Esophagus (tissue), 2 donors: ENCODE measurements at regions not wholly inside any gene's neighbourhood (a gene's known extent, or its start where the extent isn't known, plus 50 kb on each side); places are given as distances from the start of the nearest gene placed in this dataset.

ENCODE experiments used
- H3K27ac ChIP-seq, 2 donors: one replicate each; pipeline ENCODE4 v1.5.1; 2013; ENCODE audit warnings: low read depth in 2 of 2, mild to moderate bottlenecking in 2 of 2, inconsistent platforms in 1 of 2, low read length in 1 of 2, moderate library complexity in 1 of 2
- H3K27me3 ChIP-seq, 2 donors: one replicate each; pipeline ENCODE4 v1.6.1; 2013; ENCODE audit warnings: low read length in 2 of 2, control low read depth in 1 of 2, mild to moderate bottlenecking in 1 of 2; ENCODE audit not compliant: insufficient read depth in 2 of 2, control insufficient read depth in 1 of 2
- H3K36me3 ChIP-seq, 2 donors: one replicate each; pipeline ENCODE4 v1.6.1; 2013; ENCODE audit warnings: low read length in 1 of 2; ENCODE audit not compliant: control insufficient read depth in 2 of 2, insufficient read depth in 2 of 2
- H3K4me1 ChIP-seq, 2 donors: one replicate each; pipeline ENCODE4 v1.6.1; 2013; ENCODE audit warnings: low read length in 1 of 2; ENCODE audit not compliant: control insufficient read depth in 2 of 2, insufficient read depth in 2 of 2
- H3K4me3 ChIP-seq, 2 donors: one replicate each; pipeline ENCODE4 v1.5.1; 2013; ENCODE audit warnings: low read length in 2 of 2, mild to moderate bottlenecking in 2 of 2, low read depth in 1 of 2, moderate library complexity in 1 of 2
- H3K9me3 ChIP-seq, 2 donors: one replicate each; pipeline ENCODE4 v1.6.1; 2013; ENCODE audit warnings: mild to moderate bottlenecking in 2 of 2, low read depth in 1 of 2, low read length in 1 of 2, moderate library complexity in 1 of 2; ENCODE audit not compliant: control insufficient read depth in 2 of 2, insufficient read depth in 1 of 2
- WGBS, 2 donors: extraction: QIAGEN DNeasy Blood & Tissue Kit; methylation state at CpG; one replicate each; pipeline ENCODE4 v1.1.7; 2013; 5-methylcytosine and 5-hydroxymethylcytosine counted together
- donor health status: healthy with polysubstance abuse.
- donor health status: Bipolar disorder and iron deficiency.

GRCh38 chr14:101383737-101384338 is 177.5 kb upstream of the DIO3 start:
- Histone ChIP-seq H3K27me3 (no peaks in the 10 kb centered on the region), H3K9me3 (no peaks in the 10 kb centered on the region), H3K27ac (no peak overlapping the region), H3K36me3 (no peaks in the 10 kb centered on the region), H3K4me1 (no peaks in the 10 kb centered on the region), H3K4me3 (no peak overlapping the region)
- WGBS, 2 donors, result 88 to 89% methylated on average over 2 of the region's 2 CpGs

GRCh38 chr14:101394374-101394773 is 166.9 kb upstream of the DIO3 start:
- no peaks in the 10 kb centered on the region for H3K27me3 ChIP-seq
- H3K4me3 ChIP-seq, result no peak overlapping the region
- no peak overlapping the region for H3K27ac ChIP-seq
- no peaks in the 10 kb centered on the region for H3K36me3 ChIP-seq
- WGBS, 2 donors, result 92% methylated on average over 9 of the region's 9 CpGs
- H3K9me3 ChIP-seq, result no peaks in the 10 kb centered on the region
- no peaks in the 10 kb centered on the region for H3K4me1 ChIP-seq

GRCh38 chr14:101395779-101396178 is 165.5 kb upstream of the DIO3 start:
- 87 to 92% methylated on average over 5 of the region's 5 CpGs for WGBS, 2 donors

GRCh38 chr14:101397206-101397605 is 164.1 kb upstream of the DIO3 start:
- 90 to 91% methylated on average over 12 of the region's 12 CpGs for WGBS, 2 donors
- Histone ChIP-seq H3K27me3 (no peaks in the 10 kb centered on the region), H3K27ac (no peak overlapping the region), H3K9me3 (no peaks in the 10 kb centered on the region), H3K4me3 (no peak overlapping the region), H3K4me1 (no peaks in the 10 kb centered on the region), H3K36me3 (no peaks in the 10 kb centered on the region)

More at GRCh38 chr14:101395779-101396178, 165.5 kb upstream of the DIO3 start:
- H3K27me3 ChIP-seq, result no peaks in the 10 kb centered on the region
- no peaks in the 10 kb centered on the region for H3K4me1 ChIP-seq
- H3K4me3 ChIP-seq, result no peak overlapping the region
- no peak overlapping the region for H3K27ac ChIP-seq
- H3K9me3 ChIP-seq, result no peaks in the 10 kb centered on the region
- H3K36me3 ChIP-seq, result no peaks in the 10 kb centered on the region

- WGBS, 2 donors, result 80 to 83% methylated on average over 14 of the region's 14 CpGs
- H3K9me3 ChIP-seq, result no peaks in the 10 kb centered on the region
- no peaks in the 10 kb centered on the region for H3K36me3 ChIP-seq
- no peak overlapping the region for H3K27ac ChIP-seq
- H3K4me3 ChIP-seq, result no peak overlapping the region
- H3K4me1 ChIP-seq, result no peaks in the 10 kb centered on the region
- H3K27me3 ChIP-seq, result no peaks in the 10 kb centered on the region
These were observed 163.3 kb upstream of the DIO3 start for GRCh38 chr14:101398011-101398410.

DNA sequence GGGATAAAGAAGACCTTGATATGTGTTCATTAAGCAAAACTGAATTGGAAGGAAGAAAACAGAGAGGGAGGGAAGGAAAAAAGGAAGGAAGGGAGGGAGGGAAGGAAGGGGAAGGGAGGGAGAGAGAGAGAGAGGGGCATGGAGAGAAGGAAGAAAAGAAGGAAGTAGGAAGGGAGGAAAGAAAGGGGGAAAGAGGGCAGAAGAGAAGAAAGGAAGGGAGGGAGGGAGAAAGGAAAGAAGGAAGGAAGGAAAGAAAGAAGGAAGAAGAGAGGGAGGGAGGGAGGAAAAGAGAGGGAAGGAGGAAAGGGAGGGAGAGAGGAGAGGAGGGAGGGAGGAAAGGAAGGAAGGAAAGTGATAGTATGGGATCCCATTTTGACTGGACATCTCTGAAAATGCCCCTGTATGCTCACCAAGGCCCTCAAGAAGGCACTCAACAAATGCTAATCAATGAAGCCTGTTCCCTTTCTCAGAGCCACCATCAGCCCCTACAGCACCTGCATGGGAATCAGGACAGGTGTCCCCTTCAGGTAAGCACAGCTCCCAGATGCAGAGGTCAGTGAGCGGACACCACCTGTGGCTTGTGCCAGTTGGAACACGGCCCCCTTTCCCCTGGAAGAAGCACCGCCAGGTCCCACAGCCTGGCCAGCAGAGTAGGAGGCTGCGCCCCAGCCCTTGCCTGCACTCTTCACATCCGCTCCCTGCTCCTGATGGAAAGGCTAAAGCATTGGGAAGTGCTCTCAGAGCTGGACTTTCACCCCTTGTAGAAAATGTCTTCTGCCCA is 161.4 kb upstream of the DIO3 start:
- WGBS, 2 donors, result 75 to 88% methylated on average over 5 of the region's 5 CpGs
- H3K9me3 ChIP-seq, result no peaks in the 10 kb centered on the region

DNA sequence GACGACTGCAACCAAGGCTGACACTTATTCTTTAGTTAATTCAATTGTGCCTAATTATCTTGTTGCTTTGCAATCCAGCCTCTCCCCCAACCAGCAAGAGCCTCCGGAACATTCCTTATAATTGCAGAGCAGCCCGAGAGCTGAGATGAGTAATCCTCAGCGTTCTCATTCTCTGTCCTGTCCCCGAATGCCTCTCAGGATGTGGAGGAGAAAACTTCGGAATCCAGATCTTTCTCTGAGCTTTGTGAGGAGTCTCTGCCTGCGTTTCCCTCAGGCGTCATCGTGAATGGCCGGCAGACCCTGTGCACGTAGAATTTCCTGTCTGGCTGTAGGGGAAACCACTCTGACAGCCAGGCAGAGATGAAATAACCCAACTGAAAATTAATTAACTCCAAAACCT is 160.5 kb upstream of the DIO3 start:
- no peaks in the 10 kb centered on the region for H3K36me3 ChIP-seq
- no peaks in the 10 kb centered on the region for H3K27me3 ChIP-seq
- H3K9me3 ChIP-seq, result no peaks in the 10 kb centered on the region
- H3K4me3 ChIP-seq, result no peak overlapping the region
- WGBS, 2 donors, result 30 to 32% methylated on average over 11 of the region's 11 CpGs
- no peak overlapping the region for H3K27ac ChIP-seq
- no peaks in the 10 kb centered on the region for H3K4me1 ChIP-seq

More for the DNA sequence above, 161.4 kb upstream of the DIO3 start:
- Histone ChIP-seq H3K27ac (no peak overlapping the region), H3K4me1 (no peaks in the 10 kb centered on the region), H3K4me3 (no peak overlapping the region), H3K36me3 (no peaks in the 10 kb centered on the region), H3K27me3 (no peaks in the 10 kb centered on the region)

GRCh38 chr14:101402936-101403660 is 158.2 kb upstream of the DIO3 start:
- no peaks in the 10 kb centered on the region for H3K4me1 ChIP-seq
- 84 to 89% methylated on average over 23 of the region's 23 CpGs for WGBS, 2 donors
- no peaks in the 10 kb centered on the region for H3K27me3 ChIP-seq
- no peaks in the 10 kb centered on the region for H3K36me3 ChIP-seq
- H3K4me3 ChIP-seq, result no peak overlapping the region
- H3K27ac ChIP-seq, result no peak overlapping the region
- no peaks in the 10 kb centered on the region for H3K9me3 ChIP-seq

DNA sequence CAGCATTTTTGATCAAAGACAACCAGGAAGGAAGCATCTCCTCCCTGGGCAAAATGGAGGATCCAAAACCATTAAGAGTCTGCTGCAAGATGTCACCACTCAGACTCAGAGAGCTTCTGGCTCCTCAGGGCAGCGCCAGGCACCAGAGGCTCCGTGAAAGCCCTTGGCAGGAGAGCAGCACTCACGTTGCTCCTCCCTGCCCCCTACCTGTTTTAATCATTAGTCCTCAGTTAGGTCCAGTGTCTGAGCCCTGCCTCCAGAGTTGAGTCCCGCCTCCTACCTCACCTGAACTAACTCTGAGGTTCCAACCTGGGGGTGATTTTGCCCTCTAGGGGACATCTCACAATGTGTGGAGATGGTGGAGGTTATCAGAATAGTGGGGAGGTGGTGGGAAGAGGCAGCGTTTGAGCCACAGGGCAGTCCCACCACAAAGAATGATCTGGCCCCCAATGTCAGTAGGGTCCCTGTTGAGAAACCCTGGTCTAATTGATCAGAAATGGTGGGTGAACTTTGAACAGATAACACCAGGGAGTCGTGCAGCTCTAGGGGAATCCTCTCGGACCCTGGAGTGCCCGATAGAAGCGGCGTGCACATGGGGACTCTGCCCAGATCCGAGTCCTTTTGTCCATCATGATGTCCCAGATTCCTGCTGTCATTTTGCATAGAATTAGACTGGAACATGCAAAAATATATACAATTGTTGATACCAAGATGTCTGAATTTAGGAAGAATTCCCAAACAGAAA is 156.7 kb upstream of the DIO3 start:
- WGBS, 2 donors, result 67 to 73% methylated on average over 11 of the region's 11 CpGs
- Histone ChIP-seq H3K27me3 (no peaks in the 10 kb centered on the region), H3K36me3 (no peaks in the 10 kb centered on the region), H3K27ac (no peak overlapping the region), H3K9me3 (no peaks in the 10 kb centered on the region), H3K4me3 (no peak overlapping the region), H3K4me1 (peaks cover 0 to 2% of the 10 kb centered on the region in 2 donors)
